C4-2B (cell line): ENCODE measurements at regions not wholly inside any gene's neighbourhood (a gene's known extent, or its start where the extent isn't known, plus 50 kb on each side); places are given as distances from the start of the nearest gene placed in this dataset.

Experiments used
- CTCF ChIP-seq: fragments of 450-650 bp; conservative IDR thresholded peaks from 2 replicates; pipeline ENCODE4 v1.5.1; 2017; ENCODE audit warnings: mild to moderate bottlenecking
- ZFX ChIP-seq: fragments of 450-650 bp; IDR thresholded peaks from 2 replicates; pipeline ENCODE4 v1.6.1; 2017

- TF ChIP-seq CTCF (no peak), ZFX (no peak)
These were observed 92.0 kb upstream of the RPS6KA2 start for GRCh38 chr6:166719019-166719418.
